Thyroid gland (tissue), 4 donors: ENCODE measurements at regions not wholly inside any gene's neighbourhood (a gene's known extent, or its start where the extent isn't known, plus 50 kb on each side); places are given as distances from the start of the nearest gene placed in this dataset.

Experiments used
- CTCF ChIP-seq, 6 experiments: fragments of 200-600 bp in 3 of 6; fragments of 450-650 bp in 3 of 6; sonication (generic) in 3 of 6; IDR thresholded peaks; one replicate each; pipeline ENCODE4 v1.5.1; 2016 to 2019; ENCODE audit warnings: antibody characterized with exemption in 6 of 6, mild to moderate bottlenecking in 2 of 6, inconsistent platforms in 1 of 6, moderate library complexity in 1 of 6
- POLR2A ChIP-seq, 2 donors: fragments of 450-650 bp; IDR thresholded peaks; one replicate each; pipeline ENCODE4 v1.6.1; 2017; ENCODE audit warnings: antibody characterized with exemption in 2 of 2, mild to moderate bottlenecking in 2 of 2, moderate library complexity in 1 of 2

- no peak for TF ChIP-seq CTCF (IDR thresholded peaks at IDR 0.05)
- no peak for TF ChIP-seq POLR2A (IDR thresholded peaks at IDR 0.05)
These were observed 217.4 kb upstream of the EOMES start for GRCh38 chr3:27939521-27939920.
